HG03060 (cell line): ENCODE measurements at regions not wholly inside any gene's neighbourhood (a gene's known extent, or its start where the extent isn't known, plus 50 kb on each side); places are given as distances from the start of the nearest gene placed in this dataset.
"Not testable (repeated sequence)": the region's sequence is repeated elsewhere in the genome, so short reads cannot be mapped to it uniquely, and the experiment has no call there.

Experiments used
- ATAC-seq: cut with Tn5 transposase; IDR thresholded peaks from one replicate; pipeline ENCODE4 v1.9.1; 2021; ENCODE audit warnings: low read depth, moderate number of reproducible peaks; ENCODE audit not compliant: unreplicated experiment

DNA sequence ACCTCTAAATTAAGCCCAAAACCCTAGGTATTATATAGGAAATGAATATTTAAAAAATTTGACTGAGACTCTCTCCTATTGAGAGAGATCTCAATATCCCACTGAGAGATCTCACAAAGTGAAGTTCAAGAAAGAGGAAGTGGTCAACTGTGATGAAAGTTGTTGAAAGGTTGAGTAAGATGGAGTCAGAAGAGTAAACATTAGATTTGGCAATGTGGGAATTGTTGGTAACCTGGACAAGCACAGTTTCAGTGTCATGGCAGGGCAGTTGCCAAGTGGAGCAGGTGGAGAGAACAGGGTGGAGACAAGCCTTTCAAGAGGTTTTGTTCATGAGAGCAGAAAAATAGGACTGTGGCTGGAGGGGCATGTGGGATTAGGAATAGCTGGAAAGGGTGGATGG, 747.9 kb downstream of the EPHA7 start:
- not testable (repeated sequence) for ATAC-seq

DNA sequence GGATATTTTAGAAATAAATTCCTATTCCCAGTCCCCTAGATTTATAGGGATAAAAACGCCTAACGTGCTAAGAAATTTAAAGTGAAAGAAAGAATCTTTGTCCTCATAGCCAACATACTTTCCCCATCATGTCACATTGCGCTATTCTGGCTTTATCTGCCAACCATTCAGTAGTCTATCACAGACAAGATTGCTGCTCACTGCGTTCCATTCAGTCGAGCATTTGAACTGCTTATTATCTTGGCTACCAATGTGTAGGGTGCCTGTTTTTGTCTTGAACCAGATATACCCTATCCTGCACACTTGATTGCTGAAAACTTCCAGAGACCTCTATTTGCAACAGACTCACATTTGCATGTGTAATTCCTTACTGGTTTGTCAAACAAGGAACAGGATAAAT, 751.5 kb downstream of the EPHA7 start:
- no peak for ATAC-seq

DNA sequence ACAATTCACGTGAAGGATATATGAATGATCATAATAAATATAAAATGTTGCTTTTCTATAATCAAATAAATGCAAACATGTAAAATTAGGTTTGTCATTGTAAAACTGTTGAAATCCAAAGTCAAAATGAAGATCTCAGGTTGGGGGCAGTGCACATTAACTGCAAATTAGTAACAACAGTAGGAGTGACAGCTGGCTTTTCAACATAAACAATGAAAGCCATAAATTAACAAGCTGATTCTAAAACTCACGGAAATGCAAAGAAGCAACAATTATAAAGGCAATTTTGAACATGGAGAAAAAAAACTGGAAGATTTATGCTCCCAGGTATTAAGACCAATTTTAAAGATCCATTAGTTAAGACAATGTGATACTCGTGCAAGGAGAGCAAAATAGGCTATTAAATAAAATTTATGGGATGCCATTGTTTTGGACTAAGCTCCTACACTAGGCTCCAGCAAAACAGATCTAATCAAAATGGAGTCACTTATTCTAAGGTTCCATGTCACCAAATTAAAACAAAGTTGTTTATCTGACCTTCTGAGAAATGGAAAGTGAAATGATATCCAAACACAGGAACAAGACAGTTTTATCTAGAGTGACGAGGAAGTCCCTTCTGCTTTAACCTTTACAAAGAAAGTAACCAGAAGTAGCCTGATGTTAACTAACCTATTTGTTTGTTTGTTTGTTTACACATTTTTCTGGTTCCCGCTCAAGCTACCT, 770.8 kb downstream of the EPHA7 start:
- no peak for ATAC-seq

- ATAC-seq: no peak
These were observed 771.7 kb downstream of the EPHA7 start for GRCh38 chr6:92647630-92648029.

- ATAC-seq: not testable (repeated sequence)
These were observed 775.1 kb downstream of the EPHA7 start for GRCh38 chr6:92644104-92644791.

DNA sequence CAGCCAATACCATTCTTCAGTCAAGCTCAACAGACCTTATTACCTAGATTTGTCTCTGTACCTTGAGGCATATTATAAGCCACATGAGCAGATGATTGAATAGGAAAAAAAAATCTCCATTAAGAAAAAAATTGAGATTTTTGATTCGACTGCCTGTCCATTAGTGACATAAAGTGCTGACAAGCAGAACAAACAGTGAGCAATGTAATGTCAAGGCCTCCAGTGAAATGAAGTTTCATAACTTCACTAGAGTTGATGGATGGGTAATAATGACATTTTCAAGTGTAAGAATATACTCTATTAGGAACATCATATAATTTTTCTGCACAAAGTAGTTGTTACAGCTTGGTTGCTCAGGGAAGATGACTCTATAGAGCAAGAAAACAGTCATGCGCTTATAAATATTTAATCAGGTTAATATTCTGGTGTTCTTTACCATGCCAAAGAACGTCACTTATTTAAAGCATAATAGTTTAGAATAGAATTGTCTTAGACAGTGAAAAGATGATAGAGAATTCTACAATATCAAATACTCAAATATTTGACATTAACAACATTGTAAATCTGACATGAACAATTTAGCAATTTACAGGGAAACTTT, 783.7 kb downstream of the EPHA7 start:
- no peak for ATAC-seq

DNA sequence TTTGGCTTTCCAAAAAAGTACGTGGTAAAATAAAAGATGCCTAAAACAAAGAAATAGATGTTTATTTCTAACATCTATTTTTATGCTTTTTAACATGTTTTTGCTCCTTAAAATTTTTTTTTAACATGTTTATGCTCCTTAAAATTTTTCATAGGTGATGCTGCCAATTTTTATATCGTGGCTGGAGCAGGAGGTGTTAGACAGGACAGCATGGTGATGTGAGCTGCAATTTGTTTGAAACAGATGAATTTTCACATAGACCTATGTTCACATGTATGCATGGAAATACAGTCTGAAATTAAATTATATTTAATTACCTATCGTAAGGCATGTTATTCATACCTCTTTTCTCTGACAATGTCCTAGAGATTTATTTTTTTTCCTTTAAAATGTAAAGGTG, 784.8 kb downstream of the EPHA7 start:
- no peak for ATAC-seq

DNA sequence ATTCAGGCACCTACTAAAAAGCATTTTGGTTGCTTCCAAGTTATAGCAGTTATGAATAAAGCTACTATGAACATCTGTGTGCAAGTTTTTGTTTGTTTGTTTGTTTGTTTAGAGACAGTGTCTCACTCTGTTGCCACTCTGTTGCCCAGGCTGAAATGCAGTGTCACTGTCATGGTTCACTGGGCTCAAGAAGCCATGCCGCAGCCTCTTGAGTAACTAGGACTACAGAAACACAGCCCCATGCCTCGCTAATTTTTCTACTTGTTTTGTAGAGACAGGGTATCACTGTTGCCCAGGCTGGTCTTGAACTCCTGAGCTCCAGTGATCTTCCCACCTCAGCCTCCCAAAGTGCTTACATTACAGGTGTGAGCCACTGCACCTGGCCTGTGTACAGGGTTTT, 795.9 kb downstream of the EPHA7 start:
- ATAC-seq: no peak

GRCh38 chr6:92617721-92618120, 801.6 kb downstream of the EPHA7 start:
- no peak for ATAC-seq

DNA sequence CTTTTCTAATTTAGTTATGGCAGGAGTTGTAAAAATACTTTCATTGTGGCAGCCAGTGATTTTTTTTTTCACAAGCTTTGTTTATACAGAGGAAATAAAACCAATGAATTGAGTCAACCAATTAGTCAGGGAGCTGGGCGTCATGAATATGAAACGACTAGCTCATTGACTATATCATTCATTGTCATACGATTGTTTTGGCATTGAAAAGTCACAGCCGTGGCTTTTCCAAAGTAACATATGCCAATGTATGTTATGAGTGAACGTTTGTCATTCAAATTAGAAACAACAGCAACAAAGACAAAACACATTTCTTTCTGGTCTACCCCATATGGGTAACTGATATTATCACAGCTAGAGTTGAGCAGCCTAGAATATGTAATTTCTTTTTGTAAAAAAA, 810.6 kb downstream of the EPHA7 start:
- no peak for ATAC-seq

DNA sequence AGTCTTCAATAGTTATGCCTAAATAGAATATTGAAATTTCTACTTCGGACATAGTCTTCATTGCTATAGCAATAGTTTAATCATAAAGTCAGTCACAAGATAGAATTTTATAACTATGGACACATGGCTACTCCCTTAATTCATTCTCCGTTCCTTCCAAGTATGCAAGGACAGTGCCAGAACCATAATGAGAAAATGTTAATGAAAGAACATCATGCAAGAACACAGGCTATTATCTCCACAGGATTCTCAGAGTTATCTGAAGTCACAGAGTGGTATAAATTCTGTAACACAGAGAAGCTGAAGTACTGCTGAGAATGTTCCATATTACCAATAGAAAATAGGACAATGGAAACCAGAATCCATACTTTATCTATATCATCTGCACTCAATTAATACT, 826.2 kb downstream of the EPHA7 start:
- no peak for ATAC-seq

DNA sequence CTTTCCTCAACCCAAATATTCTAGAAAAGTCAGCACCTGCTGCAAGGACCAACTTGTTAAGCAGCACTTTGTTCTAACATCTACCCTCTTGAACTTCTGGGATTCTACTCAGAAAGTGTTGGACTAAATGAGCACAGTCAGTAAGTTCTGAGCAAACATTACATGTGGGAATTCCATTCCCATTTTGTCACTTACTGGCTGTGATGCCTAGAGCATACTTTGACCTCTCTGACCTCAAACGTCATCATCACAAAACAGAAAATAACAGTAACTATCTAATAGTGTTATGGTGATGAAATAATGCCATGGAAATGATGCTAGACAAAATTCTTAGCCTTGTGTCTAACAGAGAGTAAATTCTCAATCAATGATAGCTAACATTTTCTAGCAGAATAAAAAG, 829.4 kb downstream of the EPHA7 start:
- no peak for ATAC-seq

DNA sequence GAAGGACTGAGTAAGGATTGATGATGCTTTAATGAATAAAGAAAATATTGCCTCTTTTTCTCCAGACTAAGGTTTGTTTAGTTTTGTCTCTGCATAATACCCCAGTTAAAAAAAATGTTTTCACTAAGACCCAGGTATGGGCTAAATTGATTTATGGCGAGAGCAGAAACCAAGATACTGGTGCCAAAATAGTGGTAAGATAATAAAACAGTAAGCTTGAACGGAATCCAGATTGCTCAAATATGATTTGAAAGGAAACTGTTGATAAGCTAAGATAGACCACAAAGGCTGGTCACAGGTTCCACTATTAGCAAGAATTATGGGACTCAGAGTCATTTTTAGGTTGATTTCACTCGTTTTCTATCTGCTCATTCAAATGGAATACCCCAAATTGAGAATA, 831.2 kb downstream of the EPHA7 start:
- ATAC-seq: no peak

GRCh38 chr6:92587525-92587924, 831.8 kb downstream of the EPHA7 start:
- ATAC-seq: no peak

GRCh38 chr6:92586236-92586977, 833.0 kb downstream of the EPHA7 start:
- ATAC-seq: no peak

- ATAC-seq: no peak
These were observed 837.1 kb downstream of the EPHA7 start for GRCh38 chr6:92582211-92582610.

GRCh38 chr6:92577077-92577719, 842.2 kb downstream of the EPHA7 start:
- no peak for ATAC-seq

GRCh38 chr6:92568541-92568940, 850.8 kb downstream of the EPHA7 start:
- ATAC-seq: no peak

DNA sequence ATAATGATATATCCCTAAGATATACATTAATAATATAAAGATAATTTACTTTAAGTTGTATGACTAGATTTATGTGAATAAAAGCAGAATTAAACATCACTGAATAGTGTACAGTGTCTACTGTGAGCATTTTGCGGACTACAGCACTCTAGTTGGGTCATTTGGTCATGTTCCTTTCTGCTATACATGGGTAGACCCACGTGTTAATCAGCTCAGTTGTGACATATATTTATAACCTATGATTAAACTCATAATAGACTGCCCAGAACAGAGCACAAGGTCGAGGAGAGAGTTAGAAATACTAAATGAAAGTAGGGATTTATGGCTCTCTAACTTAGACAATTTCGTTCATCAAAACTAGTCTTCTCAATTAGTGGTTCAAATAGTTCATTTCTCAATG, 852.7 kb downstream of the EPHA7 start:
- ATAC-seq: no peak

DNA sequence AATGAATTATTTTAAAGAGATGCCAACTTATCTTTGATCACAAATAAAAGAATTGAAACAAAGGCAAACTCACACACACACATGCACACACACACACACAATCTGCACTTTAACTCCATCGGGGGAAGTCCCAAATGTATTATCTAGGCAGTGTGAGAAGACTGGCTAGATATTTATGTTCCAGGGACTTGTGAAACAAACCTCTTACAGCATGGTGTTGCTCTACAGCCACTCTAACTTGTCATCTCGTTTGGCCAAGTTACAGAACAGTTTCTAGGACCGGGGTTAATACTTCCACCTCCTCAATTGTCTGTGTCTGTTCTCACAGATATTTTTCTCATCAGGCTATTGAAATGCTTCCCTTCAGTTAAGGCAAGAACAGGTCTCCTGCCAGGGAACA, 855.0 kb downstream of the EPHA7 start:
- no peak for ATAC-seq

- ATAC-seq: no peak
These were observed 859.7 kb downstream of the EPHA7 start for GRCh38 chr6:92559611-92560010.
